GM19035 (cell line): ENCODE measurements at regions not wholly inside any gene's neighbourhood (a gene's known extent, or its start where the extent isn't known, plus 50 kb on each side); places are given as distances from the start of the nearest gene placed in this dataset.

Source experiments
- ATAC-seq: cut with Tn5 transposase; IDR thresholded peaks from one replicate; pipeline ENCODE4 v1.9.1; 2021; ENCODE audit not compliant: unreplicated experiment

- ATAC-seq: no peak
Measured at GRCh38 chr4:45647823-45648222, 476.0 kb downstream of the GABRG1 start.

- no peak for ATAC-seq
Measured at GRCh38 chr4:45646885-45647590, 476.8 kb downstream of the GABRG1 start.

GRCh38 chr4:45640281-45640680 is 483.6 kb downstream of the GABRG1 start:
- ATAC-seq: no peak

GRCh38 chr4:45638641-45639040 is 485.2 kb downstream of the GABRG1 start:
- no peak for ATAC-seq

GRCh38 chr4:45636175-45636574 is 487.7 kb downstream of the GABRG1 start:
- no peak for ATAC-seq

GRCh38 chr4:45629717-45630116 is 494.1 kb downstream of the GABRG1 start:
- no peak for ATAC-seq

- no peak for ATAC-seq
Measured at GRCh38 chr4:45621971-45622370, 501.9 kb downstream of the GABRG1 start.

GRCh38 chr4:45620808-45621207 is 503.0 kb downstream of the GABRG1 start:
- no peak for ATAC-seq

- ATAC-seq: no peak
Measured at GRCh38 chr4:45596379-45597101, 527.3 kb downstream of the GABRG1 start.

- ATAC-seq: no peak
Measured at GRCh38 chr4:45580334-45580733, 543.5 kb downstream of the GABRG1 start.

GRCh38 chr4:45578874-45579273 is 545.0 kb downstream of the GABRG1 start:
- ATAC-seq: no peak

GRCh38 chr4:45576275-45576674 is 547.6 kb downstream of the GABRG1 start:
- no peak for ATAC-seq

GRCh38 chr4:45569619-45570018 is 554.2 kb downstream of the GABRG1 start:
- ATAC-seq: no peak

- no peak for ATAC-seq
Measured at GRCh38 chr4:45568694-45569093, 555.2 kb downstream of the GABRG1 start.

- ATAC-seq: no peak
Measured at GRCh38 chr4:45566896-45567603, 556.8 kb downstream of the GABRG1 start.

- ATAC-seq: no peak
Measured at GRCh38 chr4:45554423-45554822, 569.4 kb downstream of the GABRG1 start.

GRCh38 chr4:45550766-45551366 is 573.0 kb downstream of the GABRG1 start:
- no peak for ATAC-seq

- peak; percentile 55 for ATAC-seq
Measured at GRCh38 chr4:45539142-45539814, 584.6 kb downstream of the GABRG1 start.

- ATAC-seq: no peak
Measured at GRCh38 chr4:45530498-45530897, 593.4 kb downstream of the GABRG1 start.

- ATAC-seq: no peak
Measured at GRCh38 chr4:45527160-45527559, 596.7 kb downstream of the GABRG1 start.

GRCh38 chr4:45518832-45519231 is 605.0 kb downstream of the GABRG1 start:
- ATAC-seq: no peak
